HEK293 (cell line): ENCODE measurements at regions not wholly inside any gene's neighbourhood (a gene's known extent, or its start where the extent isn't known, plus 50 kb on each side); places are given as distances from the start of the nearest gene placed in this dataset.

ENCODE experiments used
- CTCF ChIP-seq: fragments of 450-650 bp; formaldehyde crosslinking; IDR thresholded peaks from 2 replicates; pipeline ENCODE4 v1.5.1; 2016; ENCODE audit warnings: missing biosample characterization, missing genetic modification characterization
- RBAK ChIP-seq: fragments of 450-650 bp; formaldehyde crosslinking; IDR thresholded peaks from 2 replicates; pipeline ENCODE4 v1.5.1; 2016; ENCODE audit warnings: missing biosample characterization, missing genetic modification characterization
- REST ChIP-seq: fragments of 450-650 bp; formaldehyde crosslinking; IDR thresholded peaks from 2 replicates; pipeline ENCODE4 v1.5.1; 2016; ENCODE audit warnings: missing biosample characterization, missing genetic modification characterization
- ZBTB49 ChIP-seq: fragments of 450-650 bp; formaldehyde crosslinking; IDR thresholded peaks from 2 replicates; pipeline ENCODE4 v1.5.1; 2016; ENCODE audit warnings: missing biosample characterization, missing genetic modification characterization, low read depth
- ZFHX2 ChIP-seq: fragments of 450-650 bp; formaldehyde crosslinking; conservative IDR thresholded peaks from 2 replicates; pipeline ENCODE4 v1.5.1; 2016; ENCODE audit warnings: missing biosample characterization, missing genetic modification characterization
- ZNF274 ChIP-seq, 2 experiments: fragments of 200-500 bp in 1 of 2; fragments of 450-650 bp in 1 of 2; sonication (Bioruptor generic) in 1 of 2; formaldehyde crosslinking in 1 of 2; IDR thresholded peaks; 2 replicates each; pipeline versions ENCODE4 v1.5.1 to v1.6.1; 2014 to 2016; ENCODE audit warnings: borderline replicate concordance in 1 of 2, inconsistent platforms in 1 of 2, low read length in 1 of 2, missing biosample characterization in 1 of 2, missing genetic modification characterization in 1 of 2
- ZNF544 ChIP-seq: fragments of 450-650 bp; formaldehyde crosslinking; IDR thresholded peaks from 2 replicates; pipeline ENCODE4 v1.5.0; 2017; ENCODE audit warnings: missing biosample characterization, missing genetic modification characterization
- ZNF624 ChIP-seq: fragments of 450-650 bp; formaldehyde crosslinking; IDR thresholded peaks from 2 replicates; pipeline ENCODE4 v1.5.1; 2017; ENCODE audit warnings: missing biosample characterization, missing genetic modification characterization
- ZNF629 ChIP-seq: fragments of 450-650 bp; formaldehyde crosslinking; IDR thresholded peaks from 2 replicates; pipeline ENCODE4 v1.5.1; 2017; ENCODE audit warnings: missing biosample characterization, missing genetic modification characterization
- ZNF707 ChIP-seq: fragments of 450-650 bp; formaldehyde crosslinking; IDR thresholded peaks from 2 replicates; pipeline ENCODE4 v1.5.1; 2016; ENCODE audit warnings: missing biosample characterization, missing genetic modification characterization
- ZNF768 ChIP-seq: fragments of 450-650 bp; formaldehyde crosslinking; IDR thresholded peaks from 2 replicates; pipeline ENCODE4 v1.5.1; 2018; ENCODE audit warnings: missing biosample characterization, mild to moderate bottlenecking, missing genetic modification characterization
- ZSCAN18 ChIP-seq: fragments of 450-650 bp; formaldehyde crosslinking; IDR thresholded peaks from 2 replicates; pipeline ENCODE4 v1.5.1; 2016; ENCODE audit warnings: missing biosample characterization, missing genetic modification characterization

GRCh38 chr14:78028471-78028870 is 141.7 kb upstream of the NRXN3 start:
- no peak for TF ChIP-seq ZNF274 (IDR thresholded peaks at IDR 0.05; ENCODE audit: low read length)
- no peak for TF ChIP-seq ZNF274 (tag by site-specific recombination; IDR thresholded peaks at IDR 0.05; ENCODE audit: borderline replicate concordance)
- no peak for TF ChIP-seq ZNF768
- TF ChIP-seq ZSCAN18, result no peak
- no peak for TF ChIP-seq ZNF544
- no peak for TF ChIP-seq ZFHX2
- no peak for TF ChIP-seq CTCF (tag by site-specific recombination)
- TF ChIP-seq ZNF624 (tag by site-specific recombination), result no peak
- TF ChIP-seq ZNF707, result no peak
- no peak for TF ChIP-seq ZNF629 (tag by site-specific recombination)
- TF ChIP-seq ZBTB49 (tag by site-specific recombination), result no peak
- TF ChIP-seq RBAK (tag by site-specific recombination), result no peak
- TF ChIP-seq REST (tag by site-specific recombination), result no peak
